ENCODE measurements at regions not wholly inside any gene's neighbourhood (a gene's known extent, or its start where the extent isn't known, plus 50 kb on each side); places are given as distances from the start of the nearest gene placed in this dataset.

DNA sequence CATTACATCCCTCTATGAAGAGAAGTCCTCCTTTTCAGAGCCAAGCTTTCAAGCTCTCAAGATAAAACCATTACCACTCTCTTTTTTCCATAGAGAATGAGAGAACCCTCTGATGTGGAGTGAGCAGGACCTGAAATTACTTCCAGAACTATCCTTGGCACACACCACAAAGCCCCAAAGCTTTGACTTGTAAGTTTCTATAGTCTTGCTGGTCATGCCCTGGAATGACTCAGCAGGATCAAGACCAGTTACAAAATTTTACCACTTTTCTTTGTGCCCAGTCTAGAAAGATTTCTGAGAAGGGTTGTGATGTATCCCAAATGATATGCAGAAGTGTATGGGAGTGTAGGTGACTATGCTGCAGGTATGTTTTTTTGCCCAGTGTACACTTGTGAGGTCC, 760.6 kb downstream of the TLE1 start:
- DNase-seq (ENCODE audit: low spot score): no peak

DNA sequence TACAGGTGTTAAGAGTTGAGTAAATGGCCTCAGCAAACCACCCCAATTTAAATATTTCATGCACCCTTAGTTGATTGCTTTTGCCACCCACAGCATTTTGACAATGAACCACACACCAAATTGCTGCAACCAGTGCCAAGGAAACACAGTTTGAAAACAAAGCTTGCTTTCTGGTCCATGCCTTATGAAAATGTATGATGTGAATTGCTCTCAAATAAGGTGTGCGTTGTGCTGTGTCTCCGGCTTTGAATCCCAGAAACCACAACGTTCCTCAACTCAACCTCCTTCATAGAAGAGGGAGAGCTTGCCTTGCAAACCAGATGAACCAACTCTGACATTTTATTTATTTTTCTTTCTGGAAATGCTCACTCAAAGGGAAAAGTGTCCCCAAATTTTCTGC, 762.7 kb downstream of the TLE1 start:
- no peak for DNase-seq (ENCODE audit: low spot score)

DNA sequence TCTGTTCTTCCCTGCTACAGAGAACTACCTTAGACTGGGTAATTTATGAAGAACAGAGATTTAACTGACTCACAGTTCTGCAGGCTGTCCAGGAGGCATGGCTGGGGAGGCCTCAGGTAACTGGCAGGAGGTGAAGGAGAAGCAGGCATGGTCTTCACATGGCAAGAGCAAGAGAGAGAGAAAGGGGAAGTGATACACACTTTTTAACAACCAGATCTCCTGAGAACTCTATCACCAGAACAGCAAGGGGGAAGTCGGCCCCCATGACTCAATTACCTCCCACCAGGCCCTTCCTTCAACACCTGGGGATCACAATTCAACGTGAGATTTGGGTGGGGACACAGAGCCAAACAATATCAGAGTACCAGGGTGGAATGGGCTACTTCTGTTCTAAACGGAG, 766.8 kb downstream of the TLE1 start:
- no peak for DNase-seq (ENCODE audit: low spot score)

DNA sequence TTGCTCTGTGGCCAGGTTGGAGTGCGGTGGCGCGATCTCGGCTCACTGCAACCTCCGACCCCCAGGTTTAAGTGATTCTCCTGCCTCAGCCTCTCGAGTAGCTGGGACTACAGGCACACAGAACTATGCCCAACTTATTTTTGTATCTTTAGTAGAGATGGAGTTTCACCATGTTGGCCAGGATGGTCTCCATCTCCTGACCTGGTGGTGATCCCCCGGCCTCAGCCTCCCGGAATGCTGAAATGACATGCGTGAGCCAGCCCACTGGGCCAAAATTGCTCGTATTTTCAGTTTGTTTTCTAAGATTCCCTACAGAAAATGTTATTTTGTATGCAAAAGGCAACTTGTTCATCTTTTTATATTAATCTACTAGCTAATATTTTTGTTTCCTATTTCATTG, 782.6 kb downstream of the TLE1 start:
- no peak for DNase-seq (ENCODE audit: low spot score)

DNA sequence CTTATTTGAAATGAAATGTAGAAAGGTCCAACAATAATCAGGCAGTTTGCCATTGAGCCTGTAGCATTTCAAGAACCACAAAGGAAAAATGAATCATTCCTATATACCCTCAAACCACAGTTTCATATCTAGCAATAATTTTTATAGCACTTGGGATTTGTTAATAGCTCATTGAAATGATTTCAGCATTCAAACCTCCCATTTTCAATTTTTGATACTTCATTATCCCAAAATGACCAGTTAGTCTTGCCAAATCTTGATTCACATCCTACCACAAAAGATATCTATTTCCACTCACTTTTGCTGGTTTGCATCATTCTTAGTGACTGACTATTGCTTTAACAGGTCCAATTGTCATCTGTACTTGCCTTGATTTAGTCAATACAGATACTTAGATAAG, 790.1 kb downstream of the TLE1 start:
- DNase-seq (ENCODE audit: low spot score): no peak

DNA sequence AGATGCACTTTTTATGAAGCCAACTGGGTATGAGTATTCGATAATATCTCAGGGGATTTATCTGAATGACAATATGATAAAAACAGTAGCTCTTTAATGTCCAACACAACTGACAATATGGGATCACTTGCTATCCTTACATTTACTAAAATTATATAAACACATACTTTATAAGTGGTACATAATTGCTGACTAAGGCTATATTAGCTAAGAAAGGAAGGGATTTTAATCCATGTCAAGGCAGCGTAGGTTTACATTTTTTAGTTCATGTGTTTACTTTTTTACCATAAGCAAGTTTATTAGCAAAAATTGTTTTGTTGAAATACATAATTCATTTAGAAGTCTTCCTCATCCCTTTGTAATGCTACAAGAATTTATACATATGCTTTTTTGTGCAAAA, 796.2 kb downstream of the TLE1 start:
- DNase-seq (ENCODE audit: low spot score): no peak

DNA sequence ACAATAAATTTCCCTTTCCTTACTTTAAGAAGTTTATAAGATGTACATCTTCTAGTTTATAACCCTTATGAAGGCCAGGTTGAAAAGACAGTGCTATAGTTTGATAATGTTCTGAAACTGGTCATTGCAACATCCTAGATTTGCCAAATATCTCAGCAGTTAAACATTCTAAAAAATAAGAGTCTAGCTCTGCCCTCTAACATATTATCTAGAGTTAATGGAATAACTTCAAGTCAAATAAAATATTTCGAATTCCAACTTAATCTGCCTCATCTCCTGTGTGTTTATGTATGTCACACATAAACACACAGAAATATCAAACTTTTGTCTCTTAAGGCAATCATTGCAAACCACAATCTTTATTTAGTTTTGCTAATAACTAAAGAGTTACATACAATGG, 796.6 kb downstream of the TLE1 start:
- DNase-seq (ENCODE audit: low spot score): no peak

DNA sequence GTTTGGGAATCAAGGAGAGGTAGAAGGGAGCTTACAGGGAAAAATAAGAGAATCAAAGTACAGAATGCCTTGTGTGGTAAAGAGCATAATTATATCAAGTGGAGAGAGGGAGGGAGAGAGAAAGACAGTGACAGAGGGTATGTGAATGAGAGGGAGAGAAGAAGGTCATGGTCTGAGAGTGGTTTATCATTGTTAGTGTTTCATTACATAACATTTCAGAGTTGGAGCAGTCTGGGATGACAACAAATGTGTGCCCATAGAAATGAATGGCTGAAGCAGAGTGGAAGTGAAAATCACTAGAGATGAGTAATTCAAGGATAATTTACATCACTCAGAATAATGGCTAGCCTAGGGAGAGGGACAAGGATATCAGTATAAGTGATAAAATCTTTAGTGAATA, 799.2 kb downstream of the TLE1 start:
- peak; percentile 20 for DNase-seq (ENCODE audit: low spot score)

DNA sequence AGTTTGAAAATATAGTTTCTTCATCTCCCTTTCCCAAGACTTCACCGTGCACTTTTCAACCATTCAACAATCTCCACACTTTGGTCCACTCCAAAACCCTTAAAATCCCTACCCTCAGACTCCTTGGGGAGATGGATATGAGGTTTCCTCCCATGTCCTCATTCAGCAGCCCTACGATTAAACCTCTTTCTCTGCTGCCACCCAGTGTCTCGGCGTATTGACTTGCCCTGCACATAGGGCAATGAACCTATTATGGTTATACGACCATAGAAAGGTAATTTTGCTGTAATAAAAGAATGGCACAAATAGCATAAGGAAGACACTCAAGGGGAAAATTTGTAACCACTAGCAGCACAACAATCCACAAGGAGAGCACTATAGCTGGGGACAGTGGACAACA, 803.5 kb downstream of the TLE1 start:
- no peak for DNase-seq (ENCODE audit: low spot score)

DNA sequence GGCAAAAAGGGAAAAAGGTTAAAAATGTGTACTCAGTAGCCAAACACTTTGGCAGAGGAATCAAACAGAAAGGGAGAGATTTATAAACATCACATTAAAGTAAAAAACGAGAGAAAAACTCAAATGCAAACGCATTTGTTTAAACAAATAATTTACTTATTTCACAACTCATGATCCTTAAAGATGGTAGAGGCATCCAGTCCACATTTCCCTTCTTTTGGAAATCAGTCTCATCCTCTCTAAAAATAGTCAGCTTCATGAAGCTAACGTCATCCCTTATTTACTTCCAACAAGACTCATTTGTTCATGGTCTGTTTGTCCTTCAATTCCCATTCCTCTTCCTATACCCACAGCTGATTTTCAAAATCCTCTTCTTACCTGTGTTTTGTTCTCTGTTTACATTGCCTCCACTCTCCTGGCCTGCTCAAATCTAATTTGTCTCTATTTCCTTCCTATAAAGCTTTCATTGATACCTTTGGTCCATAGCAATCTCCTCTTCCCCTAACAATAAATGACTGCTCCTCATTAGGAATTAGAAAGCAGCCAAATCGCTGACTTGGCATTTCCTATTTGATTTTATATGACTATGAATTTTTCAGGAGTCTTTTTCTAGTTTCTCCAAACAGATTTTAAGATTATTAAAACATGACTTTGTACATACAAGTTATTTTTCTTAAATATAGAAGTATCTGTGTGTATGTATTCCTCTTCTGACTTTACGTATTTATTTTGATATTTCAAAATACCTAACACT, 805.3 kb downstream of the TLE1 start:
- no peak for DNase-seq (ENCODE audit: low spot score)

DNA sequence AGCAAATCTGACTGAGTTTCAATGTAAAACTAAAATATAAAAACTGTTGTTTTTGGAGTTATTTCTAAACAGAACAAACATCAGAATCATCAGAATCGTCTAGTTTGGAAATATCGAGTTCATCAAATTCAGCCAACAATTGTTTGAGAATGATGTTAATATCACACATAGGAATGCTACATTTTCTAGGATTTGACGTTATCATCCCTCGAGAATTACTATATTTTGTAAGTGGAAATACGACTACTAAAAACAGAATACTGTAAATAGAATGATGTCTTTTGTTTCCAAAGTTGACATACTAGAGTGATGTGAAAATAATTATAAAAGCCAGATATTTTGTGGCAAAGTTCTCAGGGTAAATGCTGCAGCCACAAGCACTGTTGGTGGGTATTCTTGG, 805.9 kb downstream of the TLE1 start:
- no peak for DNase-seq (ENCODE audit: low spot score)

DNA sequence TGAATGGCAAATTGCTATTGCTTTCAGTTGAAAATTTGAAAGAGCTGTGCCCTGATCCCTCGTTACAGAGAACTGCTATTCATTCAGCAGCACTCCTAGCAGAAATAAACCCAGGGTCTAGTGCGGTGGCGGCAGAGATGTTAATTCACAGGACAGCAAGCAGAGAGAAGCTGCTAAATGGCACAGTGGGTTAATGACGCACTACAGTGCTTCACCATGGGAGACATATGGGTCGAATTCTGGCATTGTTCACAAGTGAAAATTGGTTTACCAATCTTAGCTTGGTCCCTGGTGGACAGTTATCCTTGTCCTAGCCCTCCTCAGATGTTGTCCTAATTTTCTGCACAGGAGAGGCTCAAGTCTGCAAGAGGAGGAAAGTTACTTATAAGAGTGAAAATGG, 807.4 kb downstream of the TLE1 start:
- no peak for DNase-seq (ENCODE audit: low spot score)

DNA sequence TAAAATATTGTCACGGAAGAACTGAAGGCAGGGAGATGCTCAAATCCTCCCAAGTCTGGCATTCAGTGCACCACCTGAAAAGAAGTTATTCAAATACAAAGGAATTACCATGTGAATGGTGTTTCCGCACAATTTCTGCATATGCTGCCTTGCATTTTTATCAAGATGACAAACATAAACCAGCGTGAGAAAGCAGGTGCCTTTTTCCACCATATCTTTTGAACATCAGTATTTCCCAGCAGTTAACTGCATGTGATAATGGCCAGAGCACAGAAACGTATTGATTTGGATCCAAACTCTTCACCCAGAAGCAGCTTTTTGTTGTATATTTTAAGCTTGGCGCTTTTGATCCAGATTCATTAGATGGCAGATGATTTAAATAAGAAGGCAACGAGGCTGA, 808.0 kb downstream of the TLE1 start:
- no peak for DNase-seq (ENCODE audit: low spot score)

DNA sequence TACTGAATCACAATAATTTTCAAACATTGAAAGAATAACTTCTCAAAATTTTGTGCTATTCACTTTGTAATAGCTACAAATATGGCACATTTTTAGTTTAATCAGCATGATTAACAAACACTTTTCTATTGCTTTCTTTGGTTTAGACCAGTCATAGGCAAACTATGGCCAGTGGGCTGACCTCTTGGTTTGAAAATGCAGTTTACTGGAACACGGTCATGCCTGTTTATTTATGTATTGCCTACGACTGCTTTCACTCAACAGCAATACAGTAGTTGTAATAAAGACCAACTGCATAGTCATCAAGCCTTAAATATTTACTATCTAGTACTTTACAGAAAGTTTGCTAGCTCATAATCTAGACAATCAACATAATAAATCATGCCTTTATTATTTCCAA, 810.8 kb downstream of the TLE1 start:
- no peak for DNase-seq (ENCODE audit: low spot score)

DNA sequence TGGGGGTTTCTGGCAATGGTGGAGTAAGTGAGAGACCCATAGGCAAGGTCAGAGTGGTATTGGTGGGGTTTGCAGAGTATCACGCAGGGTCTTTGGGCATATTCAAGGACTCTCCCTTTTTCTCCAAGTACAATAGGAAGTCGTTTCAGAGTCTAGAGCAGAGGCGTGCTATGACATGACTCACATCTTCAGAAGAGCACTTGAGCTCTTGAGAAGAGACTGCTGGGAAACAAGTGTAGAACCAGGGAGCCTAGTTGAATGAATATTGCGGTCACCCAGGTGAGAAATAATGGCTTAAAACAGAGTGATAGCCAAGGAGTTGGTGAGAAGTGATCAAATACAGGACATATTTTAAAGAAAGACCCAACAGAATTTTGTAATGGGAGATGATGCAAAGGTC, 813.4 kb downstream of the TLE1 start:
- no peak for DNase-seq (ENCODE audit: low spot score)

DNA sequence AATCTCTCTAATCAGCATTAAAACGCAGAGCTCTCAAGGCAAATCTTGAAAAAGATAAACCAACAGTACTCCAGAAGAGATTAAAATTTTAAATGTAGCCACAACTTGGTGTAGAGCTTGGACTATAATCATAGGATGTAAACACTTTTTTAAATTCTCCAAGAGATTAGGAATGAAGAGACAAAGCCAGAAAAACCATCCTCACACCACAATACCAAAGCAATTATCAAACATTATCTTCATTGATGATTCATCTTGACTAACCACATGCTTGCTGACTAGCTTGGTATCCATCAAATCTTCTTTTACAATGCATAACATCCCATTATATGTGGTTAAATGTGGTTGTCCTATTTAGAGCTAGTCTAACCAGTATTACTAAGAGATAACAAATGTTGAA, 815.1 kb downstream of the TLE1 start:
- DNase-seq (ENCODE audit: low spot score): peak; percentile 75

DNA sequence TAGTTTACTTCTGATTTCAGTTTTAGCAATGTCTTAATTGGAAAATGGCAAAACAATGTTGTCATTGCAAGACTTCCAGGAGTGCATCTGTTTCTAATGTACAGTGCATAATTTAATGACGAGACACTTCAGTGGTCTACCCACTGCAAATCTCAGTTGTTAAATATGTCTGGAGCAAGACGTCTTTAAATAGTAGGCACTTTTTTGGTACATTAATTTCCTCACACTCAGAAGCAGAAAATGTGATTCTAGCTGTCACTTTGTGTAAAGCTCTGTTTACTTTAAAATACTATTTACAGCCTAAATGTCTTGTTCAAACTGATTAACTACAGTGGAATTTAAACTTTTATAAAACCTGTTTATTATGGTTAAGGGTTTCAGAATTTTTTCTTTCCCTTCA, 815.5 kb downstream of the TLE1 start:
- peak; percentile 9 for DNase-seq (ENCODE audit: low spot score)

DNA sequence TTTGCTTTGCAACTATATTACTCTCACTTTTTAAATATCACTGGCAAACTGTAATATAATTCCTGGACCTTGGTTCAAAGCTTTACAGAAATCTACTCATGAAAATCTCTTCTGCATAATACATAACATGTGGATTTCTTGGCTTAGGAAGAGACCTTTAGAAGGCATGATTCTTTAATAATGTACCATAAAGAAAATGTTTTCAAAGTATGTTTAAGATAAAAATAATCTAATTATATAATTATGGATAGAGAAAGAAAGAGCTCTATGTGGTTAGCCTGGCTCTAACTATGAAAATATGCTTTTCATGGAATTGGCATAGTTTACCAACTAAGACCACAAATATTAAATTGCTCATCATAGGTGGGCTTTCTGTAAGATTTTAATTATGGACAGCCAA, 817.8 kb downstream of the TLE1 start:
- no peak for DNase-seq (ENCODE audit: low spot score)

DNA sequence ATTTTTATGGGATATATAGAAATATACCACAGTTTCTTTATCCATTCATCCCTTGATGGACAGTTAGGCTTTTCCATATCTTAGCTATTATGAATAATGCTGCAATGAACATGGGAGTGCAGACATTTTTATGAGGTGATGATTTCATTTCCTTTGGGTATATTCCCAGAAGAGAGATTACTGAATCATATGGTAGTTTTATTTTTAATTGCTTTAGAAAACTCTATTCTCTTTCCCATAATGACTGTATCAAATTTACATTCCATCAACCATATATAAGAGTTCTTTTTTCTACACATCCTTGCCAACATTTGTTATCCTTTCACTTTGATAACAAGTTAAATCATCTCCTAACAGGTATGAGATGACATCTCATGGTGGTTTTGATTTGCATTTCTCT, 821.6 kb downstream of the TLE1 start:
- DNase-seq (ENCODE audit: low spot score): peak; percentile 8

DNA sequence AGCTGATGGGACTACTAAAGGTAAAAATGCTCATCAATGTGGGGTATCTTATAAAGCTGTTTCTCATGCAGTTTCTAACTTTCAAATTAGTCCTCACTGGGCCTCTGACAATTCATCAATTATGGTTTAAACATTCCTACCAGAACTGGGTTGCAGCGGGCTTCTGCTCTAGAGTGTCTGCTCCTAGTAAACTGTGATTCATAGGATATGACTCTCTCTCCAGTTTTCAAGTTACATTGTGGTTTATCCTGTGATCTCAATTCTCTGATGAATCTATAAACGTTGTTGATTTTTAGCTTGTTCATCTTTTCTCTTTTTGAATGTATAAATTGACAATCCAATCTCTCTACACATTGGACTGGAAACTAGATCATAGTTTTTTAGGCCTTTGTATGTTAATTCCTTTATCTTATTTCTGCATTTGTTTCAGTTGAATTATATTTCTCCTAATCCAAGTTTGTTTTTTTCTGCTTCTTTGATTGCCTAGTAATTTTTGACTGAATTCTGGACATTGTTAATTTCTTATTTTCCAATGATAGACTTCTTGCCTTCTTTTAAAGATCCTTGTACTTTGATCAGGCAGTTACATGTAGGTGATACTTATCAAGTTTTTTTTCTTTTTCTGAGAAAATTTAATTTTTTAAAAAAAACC, 822.6 kb downstream of the TLE1 start:
- DNase-seq (ENCODE audit: low spot score): peak; percentile 53

DNA sequence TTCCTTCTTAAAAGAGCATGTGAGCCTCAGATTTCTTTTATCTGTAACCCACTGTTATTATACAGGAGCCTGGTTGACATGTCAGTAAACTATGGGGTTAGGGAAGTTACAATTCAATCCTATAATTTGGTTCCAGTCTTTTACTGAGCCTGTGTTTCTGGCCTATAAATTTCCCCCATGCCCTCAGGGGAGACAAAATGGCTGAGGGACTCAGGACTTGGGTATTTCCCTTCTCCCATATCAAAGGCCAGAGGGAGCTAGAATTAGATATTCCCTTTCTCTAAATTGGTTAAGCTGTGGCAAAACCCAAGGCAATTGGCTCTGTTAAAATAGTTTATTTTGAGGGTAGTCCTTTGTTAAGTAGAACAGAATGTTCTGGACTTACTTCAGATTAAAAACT, 823.2 kb downstream of the TLE1 start:
- DNase-seq (ENCODE audit: low spot score): no peak

DNA sequence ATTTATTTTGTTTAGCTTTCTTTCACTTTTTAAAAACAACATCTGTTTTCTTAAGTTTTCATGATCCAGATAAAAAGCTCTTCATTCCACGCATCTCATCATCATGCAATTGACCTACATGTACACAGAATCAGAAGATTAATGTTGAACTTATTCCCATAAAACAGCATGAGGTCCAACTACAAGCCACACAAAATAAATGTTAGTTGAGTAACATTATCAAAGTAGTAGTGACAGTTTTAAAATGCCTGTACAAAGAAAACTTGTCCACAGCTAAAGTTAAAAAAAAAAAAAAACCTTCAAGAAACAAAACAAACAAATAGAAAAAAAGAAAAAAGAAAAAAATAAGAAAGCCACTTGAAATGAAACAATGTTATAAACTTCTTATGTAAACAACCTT, 846.3 kb downstream of the TLE1 start:
- no peak for DNase-seq (ENCODE audit: low spot score)

DNA sequence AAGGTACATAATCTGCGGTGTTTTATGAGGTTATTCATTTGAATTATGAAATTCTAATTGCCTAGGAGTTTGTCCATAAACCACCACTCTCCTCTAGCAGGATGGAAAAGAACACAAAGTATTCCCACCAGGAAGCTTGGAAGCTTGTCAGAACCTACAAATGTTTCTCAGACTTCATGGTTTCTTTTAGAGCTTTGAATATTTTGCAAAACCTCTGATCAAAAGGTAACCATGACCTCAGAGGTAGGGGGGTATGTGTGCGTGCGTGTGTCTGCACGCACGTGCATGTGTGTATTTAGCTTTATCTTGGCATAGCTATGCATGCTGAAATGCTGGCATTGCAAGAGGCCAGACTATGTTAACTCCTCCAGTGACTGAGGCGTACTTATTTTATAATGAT, 847.0 kb downstream of the TLE1 start:
- no peak for DNase-seq (ENCODE audit: low spot score)

DNA sequence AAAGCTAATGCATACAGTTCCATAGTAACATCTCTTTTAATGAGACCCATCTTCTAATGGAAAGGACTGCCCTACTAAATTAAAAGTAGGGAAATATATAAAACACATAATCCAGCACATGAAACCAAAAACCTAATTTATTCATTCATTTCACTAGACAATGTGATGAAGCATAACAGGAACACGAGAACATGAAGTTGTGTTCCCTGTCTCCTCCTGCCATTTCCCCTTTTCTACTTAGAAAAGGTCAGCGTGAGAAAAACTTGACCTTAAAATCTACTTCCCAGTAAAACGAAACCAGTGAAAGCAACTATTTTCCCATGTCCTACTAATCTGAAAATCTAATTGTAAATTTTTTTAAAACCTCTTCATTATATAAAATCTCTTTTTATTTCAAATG, 847.5 kb downstream of the TLE1 start:
- no peak for DNase-seq (ENCODE audit: low spot score)
